ENCODE measurements at regions not wholly inside any gene's neighbourhood (a gene's known extent, or its start where the extent isn't known, plus 50 kb on each side); places are given as distances from the start of the nearest gene placed in this dataset.

DNA sequence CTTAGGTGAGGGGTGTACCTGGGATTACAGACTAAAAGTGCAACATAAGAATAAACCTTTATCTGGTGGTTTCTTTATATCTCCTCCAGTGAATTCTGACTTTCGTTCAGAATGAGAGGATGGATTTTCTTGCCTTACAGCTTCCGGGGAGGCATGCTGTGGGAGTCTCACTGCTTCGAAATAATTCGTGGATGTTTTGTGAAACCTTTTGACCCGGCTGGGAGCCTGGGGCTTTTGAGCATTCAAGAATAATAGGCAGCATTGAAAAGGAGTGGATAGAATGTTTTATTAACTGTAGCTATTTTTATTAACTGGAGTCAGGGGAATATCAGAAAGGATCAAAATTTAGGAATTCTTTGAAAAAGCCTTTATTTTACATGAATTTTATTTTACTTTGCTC lies 149.1 kb downstream of the RWDD3 start:
- no peak for DNase-seq (ENCODE audit: low spot score)
- TF ChIP-seq, protein P1, sequence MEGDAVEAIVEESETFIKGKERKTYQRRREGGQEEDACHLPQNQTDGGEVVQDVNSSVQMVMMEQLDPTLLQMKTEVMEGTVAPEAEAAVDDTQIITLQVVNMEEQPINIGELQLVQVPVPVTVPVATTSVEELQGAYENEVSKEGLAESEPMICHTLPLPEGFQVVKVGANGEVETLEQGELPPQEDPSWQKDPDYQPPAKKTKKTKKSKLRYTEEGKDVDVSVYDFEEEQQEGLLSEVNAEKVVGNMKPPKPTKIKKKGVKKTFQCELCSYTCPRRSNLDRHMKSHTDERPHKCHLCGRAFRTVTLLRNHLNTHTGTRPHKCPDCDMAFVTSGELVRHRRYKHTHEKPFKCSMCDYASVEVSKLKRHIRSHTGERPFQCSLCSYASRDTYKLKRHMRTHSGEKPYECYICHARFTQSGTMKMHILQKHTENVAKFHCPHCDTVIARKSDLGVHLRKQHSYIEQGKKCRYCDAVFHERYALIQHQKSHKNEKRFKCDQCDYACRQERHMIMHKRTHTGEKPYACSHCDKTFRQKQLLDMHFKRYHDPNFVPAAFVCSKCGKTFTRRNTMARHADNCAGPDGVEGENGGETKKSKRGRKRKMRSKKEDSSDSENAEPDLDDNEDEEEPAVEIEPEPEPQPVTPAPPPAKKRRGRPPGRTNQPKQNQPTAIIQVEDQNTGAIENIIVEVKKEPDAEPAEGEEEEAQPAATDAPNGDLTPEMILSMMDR (IDR thresholded peaks at IDR 0.05; ENCODE audit: extremely low read depth, missing control alignments) = no peak

DNA sequence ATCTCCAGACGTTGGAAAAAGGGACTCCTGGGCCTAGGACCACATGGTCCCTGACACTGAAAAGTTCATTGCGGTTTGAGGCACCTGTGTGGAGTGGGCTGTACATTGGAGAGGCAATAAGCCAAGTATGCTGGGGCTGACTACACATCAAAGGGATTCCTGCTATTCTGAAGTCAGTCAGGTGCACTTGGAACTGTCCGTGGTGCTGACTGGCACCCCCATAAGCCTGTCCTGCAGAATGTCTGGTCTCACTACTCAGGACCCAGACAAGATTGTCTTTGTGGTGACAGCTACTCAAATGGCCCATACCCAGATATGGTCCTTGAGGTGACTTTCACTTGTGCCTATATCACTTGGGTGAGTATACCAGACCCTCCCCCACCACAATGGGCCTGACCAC lies 150.6 kb downstream of the RWDD3 start:
- TF ChIP-seq, protein P1 (IDR thresholded peaks at IDR 0.05; ENCODE audit: extremely low read depth, missing control alignments) = no peak
- DNase-seq (ENCODE audit: low spot score) = peak; percentile 19

DNA sequence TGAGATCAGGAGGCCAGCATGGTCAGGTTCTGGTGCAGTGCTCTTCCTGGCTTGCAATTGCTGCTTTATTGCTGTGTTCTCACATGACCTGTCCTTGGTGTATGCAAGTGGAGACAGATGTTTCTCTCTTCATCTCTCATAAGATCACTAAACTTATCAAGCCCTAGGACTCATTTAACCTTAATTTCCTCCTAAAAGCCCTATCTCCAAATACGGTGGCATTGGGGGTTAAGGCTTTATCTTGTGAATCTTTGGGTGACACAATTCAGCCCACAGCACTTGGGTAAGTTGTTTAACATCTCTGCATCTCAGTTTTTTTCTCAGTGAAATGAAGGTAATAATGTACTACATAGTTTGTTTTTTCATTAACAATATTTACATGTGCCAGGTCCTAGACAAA lies 152.4 kb downstream of the RWDD3 start:
- no peak for DNase-seq (ENCODE audit: low spot score)
- TF ChIP-seq, protein P1 (IDR thresholded peaks at IDR 0.05; ENCODE audit: extremely low read depth, missing control alignments) = no peak

DNA sequence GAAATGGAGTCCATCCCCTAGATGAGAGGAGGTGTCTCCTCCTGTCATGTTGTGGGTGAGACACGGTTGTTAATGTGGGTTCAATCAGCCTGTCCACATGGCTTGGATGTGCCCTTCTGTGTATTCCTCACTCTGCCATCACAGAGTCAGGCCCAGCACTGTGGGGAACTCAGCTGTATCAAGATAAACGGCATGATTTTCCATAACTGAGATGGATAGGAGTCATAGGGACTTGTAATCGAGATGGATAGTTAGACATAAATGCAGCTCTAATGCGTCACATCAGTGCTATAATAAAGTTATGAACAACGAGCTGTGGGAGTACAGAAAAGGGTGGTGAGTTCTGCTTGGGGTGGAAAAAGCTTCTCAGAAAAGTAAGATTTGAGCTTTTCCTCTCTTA lies 152.9 kb downstream of the RWDD3 start:
- TF ChIP-seq, protein P1 (IDR thresholded peaks at IDR 0.05; ENCODE audit: extremely low read depth, missing control alignments) = no peak
- no peak for DNase-seq (ENCODE audit: low spot score)

DNA sequence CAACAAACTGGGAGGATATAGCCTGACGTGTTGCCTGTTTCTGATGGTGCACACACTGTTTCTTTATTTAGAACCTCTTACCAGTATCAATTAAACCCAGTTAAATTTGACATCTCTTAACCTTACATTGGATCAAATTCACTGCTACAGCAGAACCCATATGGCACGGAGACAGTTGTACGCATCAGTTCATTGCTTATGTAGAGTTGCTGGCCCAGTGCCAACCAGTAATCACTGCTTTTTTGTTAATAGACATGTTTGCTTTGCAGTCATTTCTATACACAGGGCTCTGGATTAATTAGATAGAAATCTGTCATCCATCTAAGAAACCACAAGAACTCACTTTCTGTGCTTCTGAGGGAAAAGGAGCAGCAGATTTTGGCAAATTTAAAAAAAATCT lies 154.0 kb downstream of the RWDD3 start:
- DNase-seq (ENCODE audit: low spot score) = no peak
- TF ChIP-seq, protein P1 (IDR thresholded peaks at IDR 0.05; ENCODE audit: extremely low read depth, missing control alignments) = no peak

DNA sequence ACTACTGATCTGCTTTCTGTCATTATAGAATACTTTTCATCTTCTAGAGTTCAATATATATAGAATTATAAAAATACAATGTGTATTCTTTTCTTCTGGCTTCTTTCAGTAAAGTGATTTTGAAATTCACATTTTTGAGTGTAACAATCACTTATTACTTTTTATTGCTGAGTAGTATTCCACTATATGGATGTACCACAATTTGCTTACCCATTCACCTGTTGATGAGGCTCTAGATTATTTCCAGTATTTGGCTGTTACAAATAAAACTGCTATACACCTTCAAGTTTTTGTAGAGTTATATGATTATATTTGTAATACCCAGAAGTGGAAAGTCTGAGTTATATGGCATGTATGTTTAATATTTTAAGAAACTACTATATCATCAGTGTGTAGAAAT lies 159.4 kb downstream of the RWDD3 start:
- TF ChIP-seq, protein P1 (IDR thresholded peaks at IDR 0.05; ENCODE audit: extremely low read depth, missing control alignments) = no peak
- DNase-seq (ENCODE audit: low spot score) = no peak

DNA sequence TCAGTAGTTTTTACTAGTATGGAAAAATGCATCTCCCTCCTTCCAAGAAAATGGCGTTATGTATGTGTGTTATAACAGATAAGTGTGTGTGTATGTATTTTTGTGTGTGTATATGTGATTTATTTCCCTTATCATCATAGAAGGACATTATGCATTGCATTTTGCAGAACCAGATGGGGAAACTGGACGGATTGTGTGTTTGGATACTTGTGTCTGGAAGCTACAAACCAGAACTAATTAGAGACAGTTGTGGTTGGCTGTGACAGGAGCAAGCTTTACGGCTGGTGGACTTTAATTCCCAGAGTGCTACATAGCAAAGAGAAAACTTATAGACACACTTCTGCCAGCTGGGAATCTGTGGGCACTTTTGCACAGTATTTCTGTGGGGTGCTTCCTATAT lies 162.5 kb downstream of the RWDD3 start:
- TF ChIP-seq, protein P1 (IDR thresholded peaks at IDR 0.05; ENCODE audit: extremely low read depth, missing control alignments) = no peak
- no peak for DNase-seq (ENCODE audit: low spot score)

All from GM20000 (cell line).